HG03045 (cell line): ENCODE measurements at regions not wholly inside any gene's neighbourhood (a gene's known extent, or its start where the extent isn't known, plus 50 kb on each side); places are given as distances from the start of the nearest gene placed in this dataset.
A peak's percentile ranks its signal among the peaks of the same experiment; 100 is the strongest.

Experiments used
- ATAC-seq: cut with Tn5 transposase; IDR thresholded peaks from one replicate; pipeline ENCODE4 v1.9.1; 2021; ENCODE audit warnings: mild to moderate bottlenecking, moderate library complexity; ENCODE audit not compliant: unreplicated experiment

- no peak for ATAC-seq
These were observed 68.4 kb upstream of the ELOVL5 start for GRCh38 chr6:53417141-53417540.

DNA sequence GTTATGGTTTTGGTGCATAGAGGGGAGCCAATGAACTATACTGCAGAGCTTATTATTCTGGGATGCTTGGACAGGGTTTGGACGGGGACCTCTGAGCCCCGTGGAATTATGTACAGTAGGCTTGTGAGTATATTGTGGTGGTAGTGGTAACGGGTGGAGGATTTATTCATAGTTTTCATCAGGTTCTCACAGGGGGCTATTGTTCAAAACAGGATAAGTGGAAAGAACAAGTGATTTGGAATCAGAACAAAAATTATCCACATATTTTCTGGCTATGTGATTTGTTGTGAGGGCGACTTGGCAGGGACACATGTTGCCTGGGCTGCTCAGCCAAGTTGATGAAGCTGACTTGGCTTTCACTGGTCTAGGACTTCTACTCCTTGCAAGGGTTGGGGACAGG lies 64.6 kb upstream of the ELOVL5 start:
- no peak for ATAC-seq

DNA sequence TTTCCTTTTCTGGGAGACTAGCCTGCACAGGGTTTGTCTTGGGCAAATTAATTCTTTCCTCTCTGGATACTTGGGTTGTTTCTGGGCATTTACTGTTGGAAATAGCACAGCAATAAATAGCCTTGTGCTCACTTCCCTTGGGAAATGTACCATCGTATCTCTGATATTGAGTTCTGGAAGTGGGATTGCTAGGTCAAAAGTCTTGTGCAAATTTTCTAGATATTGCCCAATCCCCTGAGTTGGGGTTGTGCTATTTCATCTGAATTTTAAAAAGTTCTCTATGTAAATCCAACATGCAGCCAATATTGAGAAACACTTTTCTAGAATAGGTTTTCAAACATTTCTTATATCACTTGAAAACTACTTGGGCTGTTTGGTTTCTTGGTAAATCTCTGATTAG lies 64.0 kb upstream of the ELOVL5 start:
- no peak for ATAC-seq

- ATAC-seq: no peak
These were observed 63.4 kb upstream of the ELOVL5 start for GRCh38 chr6:53412021-53412715.

- ATAC-seq: no peak
These were observed 62.7 kb upstream of the ELOVL5 start for GRCh38 chr6:53411451-53411850.

DNA sequence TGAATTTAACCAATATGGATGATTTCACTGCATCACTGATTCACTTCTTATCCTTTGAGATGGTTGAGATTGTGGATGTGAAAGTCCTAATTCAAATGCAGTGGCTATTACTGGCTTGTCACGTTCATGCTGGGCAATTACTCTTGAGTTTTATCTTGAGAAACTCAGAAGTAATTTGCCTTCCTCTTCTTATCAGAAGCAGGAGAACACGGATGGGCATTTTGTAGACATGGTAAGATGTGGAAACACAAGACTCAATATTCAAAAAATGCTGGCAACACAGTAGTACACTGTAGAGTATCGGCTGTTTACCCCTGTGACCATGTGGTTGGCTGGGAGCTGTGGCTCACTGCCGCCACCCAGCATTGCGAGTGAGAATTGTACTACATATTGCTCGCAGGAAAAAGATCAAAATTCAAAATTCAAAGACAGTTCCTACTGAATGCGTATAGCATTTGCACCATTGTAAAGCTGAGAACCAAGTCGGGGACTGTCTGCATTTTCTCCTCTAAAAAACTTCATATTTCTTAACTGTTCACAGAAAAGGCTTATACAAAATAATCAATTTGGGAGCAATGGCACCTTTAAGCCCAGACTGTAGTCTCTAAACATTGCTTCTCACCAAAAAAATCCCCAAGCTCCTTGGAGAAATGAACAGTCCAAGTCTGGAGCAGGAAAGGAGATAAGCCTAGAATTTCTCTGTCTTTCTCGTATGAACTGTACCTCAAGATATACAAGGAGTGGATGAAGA lies 61.9 kb upstream of the ELOVL5 start:
- ATAC-seq: peak; percentile 94

DNA sequence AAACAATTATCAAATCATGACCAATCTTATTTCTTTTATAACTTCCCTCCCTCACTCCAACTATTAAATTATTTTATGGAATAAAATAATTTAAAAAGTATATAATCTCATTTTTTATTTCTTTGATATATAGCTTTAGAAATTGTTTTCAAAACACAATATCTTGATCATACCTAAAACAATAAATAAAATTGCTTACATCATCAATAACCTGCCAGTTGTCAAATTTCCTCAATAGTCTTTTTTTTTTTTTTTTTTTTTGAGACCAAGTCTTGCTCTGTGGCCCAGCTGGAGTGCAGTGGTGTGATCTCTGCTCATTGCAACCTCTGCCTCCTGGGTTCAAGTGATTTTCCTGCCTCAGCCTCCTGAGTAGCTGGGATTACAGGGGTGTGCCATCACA lies 60.1 kb upstream of the ELOVL5 start:
- ATAC-seq: no peak

DNA sequence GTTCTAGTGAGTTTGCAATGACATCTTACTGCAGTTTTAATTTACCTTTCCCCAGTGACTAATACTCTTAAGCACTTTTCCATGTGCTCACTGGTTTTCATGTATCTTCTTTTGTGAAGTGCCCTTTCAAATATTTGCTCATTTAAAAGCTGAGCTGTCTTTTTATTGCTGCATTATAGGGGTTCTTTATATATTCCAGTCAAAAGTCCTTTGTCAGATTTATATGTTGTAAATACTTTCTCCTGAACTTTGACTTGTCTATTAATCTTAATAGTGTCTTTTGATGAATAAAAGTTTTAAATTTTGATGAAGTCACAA lies 50.2 kb upstream of the ELOVL5 start:
- ATAC-seq: no peak

DNA sequence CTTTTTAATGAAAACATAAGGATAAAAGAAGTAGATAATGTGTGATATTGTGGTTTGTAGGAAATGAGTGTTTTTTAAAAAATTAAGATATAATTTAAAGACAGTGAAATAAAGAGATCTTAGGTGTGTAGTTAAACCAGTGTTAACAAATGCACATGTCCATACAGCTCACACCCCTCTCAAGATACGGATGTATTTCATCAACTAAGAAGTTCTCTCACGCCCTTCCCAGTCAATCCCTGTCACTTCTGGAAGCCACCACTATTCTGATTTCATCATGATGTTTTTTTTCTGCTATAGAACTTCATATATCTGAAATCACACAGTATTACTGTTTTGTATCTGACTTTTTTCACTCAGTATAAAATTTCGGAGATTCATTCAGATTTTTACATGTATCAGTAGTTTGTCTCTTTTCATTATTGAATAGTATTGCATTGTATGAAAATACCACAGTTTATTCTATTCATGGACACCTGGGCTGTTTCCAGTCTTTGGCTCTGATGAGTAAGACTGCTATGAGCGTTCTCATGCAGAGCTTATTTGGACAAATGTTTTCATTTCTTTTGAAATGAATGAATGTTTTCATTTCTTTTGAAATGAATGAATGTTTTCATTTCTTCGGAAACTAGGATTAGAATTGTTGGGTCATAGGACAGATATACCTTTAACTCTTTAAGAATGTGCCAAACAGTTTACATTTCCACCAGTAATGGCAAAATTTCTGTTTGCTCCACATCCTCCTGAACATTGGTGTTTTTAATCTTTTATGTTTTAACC lies 49.7 kb upstream of the ELOVL5 start:
- no peak for ATAC-seq
